Panc1 (cell line): ENCODE measurements at regions not wholly inside any gene's neighbourhood (a gene's known extent, or its start where the extent isn't known, plus 50 kb on each side); places are given as distances from the start of the nearest gene placed in this dataset.

ENCODE experiments used
- POLR2AphosphoS5 ChIP-seq: IDR thresholded peaks from 2 replicates; pipeline ENCODE4 v1.6.1; 2012; ENCODE audit warnings: mild to moderate bottlenecking, low read depth, low read length, moderate library complexity
- SIN3A ChIP-seq: IDR thresholded peaks from 2 replicates; pipeline ENCODE4 v1.6.1; 2012; ENCODE audit warnings: low read depth, mild to moderate bottlenecking, low read length, moderate library complexity, borderline replicate concordance; ENCODE audit not compliant: insufficient read depth
- TCF7L2 ChIP-seq: IDR thresholded peaks from 2 replicates; pipeline ENCODE4 v1.6.1; 2011; ENCODE audit warnings: mild to moderate bottlenecking, low read depth, low read length, inconsistent platforms
- TF ChIP-seq, protein P1 (sequence below): fragments of 450-650 bp; IDR thresholded peaks from 2 replicates; pipeline ENCODE4 v1.5.1; 2017; ENCODE audit warnings: mild to moderate bottlenecking
- TF ChIP-seq, protein P2 (sequence below), 2 experiments: IDR thresholded peaks; 2 replicates each; pipeline ENCODE4 v1.6.1; 2011 to 2012; ENCODE audit warnings: low read depth in 2 of 2, control low read depth in 1 of 2, low read length in 1 of 2, mild to moderate bottlenecking in 1 of 2, moderate library complexity in 1 of 2; ENCODE audit not compliant: insufficient read depth in 1 of 2

DNA sequence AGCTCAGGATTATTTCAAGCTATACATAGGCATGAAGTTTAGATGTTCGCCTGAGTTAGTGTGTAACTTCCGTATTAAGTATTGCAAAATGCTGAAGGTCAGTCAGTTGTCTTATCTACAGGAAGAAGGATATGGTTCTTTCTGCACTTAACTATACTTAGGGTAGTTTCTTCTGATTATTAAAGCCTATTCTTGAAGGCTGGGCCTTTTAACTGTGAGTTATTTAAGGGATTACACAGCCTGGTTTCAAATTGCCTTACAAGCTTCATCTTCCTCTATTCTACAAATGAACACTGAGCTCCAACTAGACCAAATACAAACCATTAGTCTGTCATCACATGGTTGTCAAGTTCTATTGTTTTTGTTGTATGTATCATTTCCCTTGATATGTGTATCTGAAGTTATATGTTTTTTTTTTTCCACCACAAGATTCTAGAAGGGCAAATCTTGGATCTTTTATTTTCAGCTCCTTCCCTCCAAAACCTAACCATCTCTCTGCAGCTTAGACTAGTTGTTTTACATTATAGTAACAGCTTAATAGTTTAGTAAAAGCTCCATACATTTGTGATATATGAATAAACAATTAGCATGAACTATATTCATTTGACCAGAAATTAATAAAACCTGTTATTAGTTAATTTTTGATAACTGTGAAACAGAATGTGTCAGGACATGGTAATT, 272.9 kb upstream of the KCNMB2 start:
- TF ChIP-seq POLR2AphosphoS5 = no peak
- TF ChIP-seq, protein P1, sequence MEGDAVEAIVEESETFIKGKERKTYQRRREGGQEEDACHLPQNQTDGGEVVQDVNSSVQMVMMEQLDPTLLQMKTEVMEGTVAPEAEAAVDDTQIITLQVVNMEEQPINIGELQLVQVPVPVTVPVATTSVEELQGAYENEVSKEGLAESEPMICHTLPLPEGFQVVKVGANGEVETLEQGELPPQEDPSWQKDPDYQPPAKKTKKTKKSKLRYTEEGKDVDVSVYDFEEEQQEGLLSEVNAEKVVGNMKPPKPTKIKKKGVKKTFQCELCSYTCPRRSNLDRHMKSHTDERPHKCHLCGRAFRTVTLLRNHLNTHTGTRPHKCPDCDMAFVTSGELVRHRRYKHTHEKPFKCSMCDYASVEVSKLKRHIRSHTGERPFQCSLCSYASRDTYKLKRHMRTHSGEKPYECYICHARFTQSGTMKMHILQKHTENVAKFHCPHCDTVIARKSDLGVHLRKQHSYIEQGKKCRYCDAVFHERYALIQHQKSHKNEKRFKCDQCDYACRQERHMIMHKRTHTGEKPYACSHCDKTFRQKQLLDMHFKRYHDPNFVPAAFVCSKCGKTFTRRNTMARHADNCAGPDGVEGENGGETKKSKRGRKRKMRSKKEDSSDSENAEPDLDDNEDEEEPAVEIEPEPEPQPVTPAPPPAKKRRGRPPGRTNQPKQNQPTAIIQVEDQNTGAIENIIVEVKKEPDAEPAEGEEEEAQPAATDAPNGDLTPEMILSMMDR = no peak
- no peak for TF ChIP-seq SIN3A
- TF ChIP-seq, protein P2, sequence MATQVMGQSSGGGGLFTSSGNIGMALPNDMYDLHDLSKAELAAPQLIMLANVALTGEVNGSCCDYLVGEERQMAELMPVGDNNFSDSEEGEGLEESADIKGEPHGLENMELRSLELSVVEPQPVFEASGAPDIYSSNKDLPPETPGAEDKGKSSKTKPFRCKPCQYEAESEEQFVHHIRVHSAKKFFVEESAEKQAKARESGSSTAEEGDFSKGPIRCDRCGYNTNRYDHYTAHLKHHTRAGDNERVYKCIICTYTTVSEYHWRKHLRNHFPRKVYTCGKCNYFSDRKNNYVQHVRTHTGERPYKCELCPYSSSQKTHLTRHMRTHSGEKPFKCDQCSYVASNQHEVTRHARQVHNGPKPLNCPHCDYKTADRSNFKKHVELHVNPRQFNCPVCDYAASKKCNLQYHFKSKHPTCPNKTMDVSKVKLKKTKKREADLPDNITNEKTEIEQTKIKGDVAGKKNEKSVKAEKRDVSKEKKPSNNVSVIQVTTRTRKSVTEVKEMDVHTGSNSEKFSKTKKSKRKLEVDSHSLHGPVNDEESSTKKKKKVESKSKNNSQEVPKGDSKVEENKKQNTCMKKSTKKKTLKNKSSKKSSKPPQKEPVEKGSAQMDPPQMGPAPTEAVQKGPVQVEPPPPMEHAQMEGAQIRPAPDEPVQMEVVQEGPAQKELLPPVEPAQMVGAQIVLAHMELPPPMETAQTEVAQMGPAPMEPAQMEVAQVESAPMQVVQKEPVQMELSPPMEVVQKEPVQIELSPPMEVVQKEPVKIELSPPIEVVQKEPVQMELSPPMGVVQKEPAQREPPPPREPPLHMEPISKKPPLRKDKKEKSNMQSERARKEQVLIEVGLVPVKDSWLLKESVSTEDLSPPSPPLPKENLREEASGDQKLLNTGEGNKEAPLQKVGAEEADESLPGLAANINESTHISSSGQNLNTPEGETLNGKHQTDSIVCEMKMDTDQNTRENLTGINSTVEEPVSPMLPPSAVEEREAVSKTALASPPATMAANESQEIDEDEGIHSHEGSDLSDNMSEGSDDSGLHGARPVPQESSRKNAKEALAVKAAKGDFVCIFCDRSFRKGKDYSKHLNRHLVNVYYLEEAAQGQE (IDR thresholded peaks at IDR 0.05; ENCODE audit: insufficient read depth in 1 of 2, low read depth in 2 of 2, low read length in 1 of 2) = no peak
- TF ChIP-seq TCF7L2 = no peak
